ENCODE measurements at regions not wholly inside any gene's neighbourhood (a gene's known extent, or its start where the extent isn't known, plus 50 kb on each side); places are given as distances from the start of the nearest gene placed in this dataset.
"Not testable (repeated sequence)": the region's sequence is repeated elsewhere in the genome, so short reads cannot be mapped to it uniquely, and the experiment has no call there.

- DNase-seq, result no peak
Observed at GRCh38 chr5:89090037-89090436, 207.1 kb upstream of the MEF2C start.

DNA sequence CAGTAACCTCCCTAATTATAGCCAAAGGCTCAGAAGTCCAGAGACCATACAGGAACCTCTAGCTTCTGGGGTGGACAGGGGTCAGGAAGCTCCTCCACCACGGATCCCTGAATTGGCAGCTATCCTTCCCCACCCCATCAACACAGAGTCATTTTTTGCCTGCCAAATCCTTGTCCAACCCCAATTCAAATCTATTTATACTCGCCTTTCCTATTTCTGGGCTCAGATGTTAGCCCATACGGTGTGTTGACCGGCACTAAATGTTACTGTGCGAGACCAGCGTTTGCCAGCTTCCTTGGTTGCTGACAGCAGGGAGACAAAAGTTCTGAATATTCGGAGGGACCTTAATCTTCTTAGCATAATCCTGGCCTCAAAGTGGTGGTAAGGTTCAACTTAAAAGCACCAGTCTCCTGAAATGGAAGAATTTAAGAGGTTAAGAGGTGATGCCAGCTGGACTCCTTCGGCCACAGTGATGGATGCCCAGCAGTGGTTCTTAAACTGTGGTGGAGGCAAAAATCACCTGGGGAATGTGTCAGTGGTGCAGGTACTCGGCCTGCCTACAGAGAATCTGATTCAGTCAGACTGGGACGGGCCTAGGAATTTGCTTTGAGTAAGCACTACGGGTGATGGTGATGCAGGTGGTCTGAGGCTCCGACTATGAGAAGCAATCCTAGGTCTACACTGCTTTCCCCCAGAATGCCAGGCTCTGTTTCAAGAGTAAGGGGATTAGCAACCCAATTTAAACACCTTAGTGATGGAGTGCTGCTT lies 204.8 kb upstream of the MEF2C start:
- no peak for DNase-seq

GRCh38 chr5:89087128-89087527 lies 204.1 kb upstream of the MEF2C start:
- DNase-seq, result no peak

DNA sequence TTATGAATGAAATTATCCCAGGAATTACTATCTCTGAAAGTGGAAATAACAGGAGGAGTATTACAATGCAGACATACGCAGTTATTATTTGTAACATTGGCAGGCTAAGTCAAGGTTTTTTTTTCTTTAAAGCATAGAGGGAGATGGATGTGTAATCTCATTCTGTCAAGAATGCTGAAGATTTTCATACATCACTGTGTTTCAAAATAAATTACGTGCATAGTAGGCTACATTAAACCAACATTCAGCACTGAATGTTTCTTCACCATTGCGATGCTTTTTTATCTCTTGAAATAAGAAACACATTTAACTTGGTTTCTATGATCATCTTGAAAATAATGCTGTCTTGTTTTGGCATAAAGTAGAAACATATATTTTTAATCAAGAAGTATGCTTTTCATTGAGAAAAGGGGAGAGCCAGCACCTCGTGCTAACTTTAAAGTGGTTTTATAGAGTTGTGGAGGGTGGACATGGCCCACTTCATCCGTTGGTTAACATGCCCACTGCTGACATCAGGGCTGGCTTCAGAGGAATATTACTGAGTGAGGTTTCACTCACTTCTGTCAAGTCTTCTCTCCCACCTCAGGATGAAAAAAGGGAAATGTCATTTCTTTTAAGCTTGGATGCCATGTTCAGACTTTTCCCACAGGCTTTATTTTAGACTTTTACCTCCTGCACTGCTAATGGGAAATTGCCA lies 203.6 kb upstream of the MEF2C start:
- no peak for DNase-seq

GRCh38 chr5:89083791-89084190 lies 200.8 kb upstream of the MEF2C start:
- DNase-seq, result no peak

GRCh38 chr5:89081360-89081759 lies 198.4 kb upstream of the MEF2C start:
- no peak for DNase-seq

DNA sequence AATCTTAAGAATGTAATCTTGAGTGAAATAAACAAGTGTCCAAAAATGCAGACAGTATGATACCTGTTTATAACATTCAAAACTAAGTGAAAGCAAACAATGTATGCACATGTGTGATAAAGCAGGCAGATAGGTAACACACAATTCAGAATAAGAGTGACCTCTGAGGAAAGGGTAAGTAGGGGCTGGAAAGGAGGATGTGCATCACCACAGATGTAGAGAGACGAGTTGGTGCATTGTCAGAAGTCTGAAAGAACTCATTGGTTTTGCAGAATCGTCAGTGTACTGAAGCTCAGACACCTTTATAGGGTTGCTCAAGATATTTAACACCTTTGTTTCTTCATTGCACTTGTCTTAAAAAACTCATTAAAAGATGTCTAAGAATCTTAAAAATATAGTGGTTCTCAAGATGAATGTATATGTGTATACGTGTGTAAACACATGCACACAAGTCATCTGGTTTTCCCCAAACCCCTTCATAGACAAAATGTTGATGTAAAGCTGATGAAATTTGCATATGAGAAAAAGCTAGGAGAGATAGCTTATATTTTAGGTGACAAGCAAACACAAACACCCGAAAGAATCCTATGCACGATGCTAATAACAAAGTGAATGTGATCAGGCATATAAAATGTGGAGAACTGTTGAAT lies 197.6 kb upstream of the MEF2C start:
- DNase-seq, result no peak

DNA sequence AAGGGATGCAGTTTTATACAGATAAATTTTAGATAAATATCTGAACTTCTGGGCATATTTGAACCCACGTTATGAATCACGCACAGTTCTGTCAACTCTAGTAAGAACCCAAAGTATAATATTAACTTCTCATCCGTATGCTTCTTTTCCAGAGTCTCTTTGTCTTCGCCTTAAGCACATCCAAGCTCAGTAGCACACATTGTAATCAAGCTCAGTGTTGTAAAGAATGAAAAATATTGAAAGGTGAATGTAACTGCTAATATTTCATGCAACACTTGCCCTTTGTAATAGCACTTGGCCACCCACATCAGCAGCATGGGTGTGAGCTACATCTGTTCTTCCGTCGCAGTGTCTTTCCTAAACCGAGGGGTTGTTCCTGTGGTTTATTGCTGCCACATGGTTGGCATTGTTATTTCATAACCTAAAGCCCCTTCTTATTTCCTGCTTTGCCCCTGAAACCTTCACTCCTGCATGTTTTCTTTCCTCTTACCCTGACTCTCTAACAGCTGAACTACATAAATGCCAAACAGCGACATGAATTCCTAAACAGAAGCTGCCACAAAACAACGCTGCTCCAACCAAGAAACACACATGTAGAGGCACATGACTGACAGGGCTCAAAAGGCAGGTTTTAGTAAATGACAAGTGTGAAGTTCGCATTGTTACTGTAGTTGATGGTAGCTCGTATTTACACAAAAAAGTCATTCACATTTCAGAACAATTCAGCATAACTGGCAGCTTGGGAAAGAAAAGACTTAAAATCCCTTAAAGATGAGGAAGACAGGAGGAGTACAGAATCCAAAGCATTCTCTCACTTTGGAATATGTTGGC lies 190.1 kb upstream of the MEF2C start:
- no peak for DNase-seq

- no peak for DNase-seq
Observed at GRCh38 chr5:89071941-89072331, 189.0 kb upstream of the MEF2C start.

GRCh38 chr5:89071101-89071940 lies 188.3 kb upstream of the MEF2C start:
- no peak for DNase-seq

DNA sequence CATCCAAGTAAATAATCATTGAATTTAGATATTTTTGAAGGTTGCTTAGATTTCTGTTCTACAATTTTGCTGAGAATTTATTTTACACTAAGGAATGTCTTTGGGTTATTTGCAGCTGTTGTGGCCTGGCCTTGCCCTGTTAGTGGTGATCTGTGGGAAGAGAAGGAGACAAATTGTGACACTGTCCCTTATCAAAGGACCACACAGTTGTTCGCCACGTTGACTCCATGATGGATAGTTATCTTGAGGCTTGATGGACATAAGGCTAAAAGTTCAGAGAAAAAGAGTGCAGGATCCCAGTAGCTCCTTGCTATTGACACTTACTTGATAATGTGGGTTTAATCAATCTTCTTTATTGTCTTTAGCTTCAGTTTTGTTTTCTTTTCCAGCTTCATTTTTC lies 186.6 kb upstream of the MEF2C start:
- DNase-seq, result no peak

GRCh38 chr5:89067362-89067761 lies 184.4 kb upstream of the MEF2C start:
- no peak for DNase-seq

- DNase-seq, result no peak
Observed at GRCh38 chr5:89065919-89066318, 182.9 kb upstream of the MEF2C start.

DNA sequence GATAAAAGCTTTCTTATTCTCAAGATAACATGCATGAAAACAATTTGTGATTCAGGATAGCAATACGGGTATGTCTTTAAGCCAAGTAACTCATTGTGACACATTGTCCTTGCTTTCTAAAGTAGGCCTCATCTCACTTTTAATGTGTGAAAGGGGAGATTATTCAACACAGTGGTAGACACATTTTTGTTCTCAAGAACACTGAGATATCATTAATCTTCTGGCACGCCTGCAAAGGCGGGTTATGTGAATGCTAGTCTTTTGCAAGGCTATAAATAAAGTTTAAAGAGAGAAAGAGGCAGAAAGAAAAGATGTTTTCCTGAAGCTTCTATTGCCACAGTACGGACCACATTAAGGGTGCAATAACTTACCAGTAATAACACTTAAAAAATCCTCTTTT lies 181.8 kb upstream of the MEF2C start:
- DNase-seq, result no peak

- DNase-seq, result no peak
Observed at GRCh38 chr5:89064054-89064453, 181.1 kb upstream of the MEF2C start.

DNA sequence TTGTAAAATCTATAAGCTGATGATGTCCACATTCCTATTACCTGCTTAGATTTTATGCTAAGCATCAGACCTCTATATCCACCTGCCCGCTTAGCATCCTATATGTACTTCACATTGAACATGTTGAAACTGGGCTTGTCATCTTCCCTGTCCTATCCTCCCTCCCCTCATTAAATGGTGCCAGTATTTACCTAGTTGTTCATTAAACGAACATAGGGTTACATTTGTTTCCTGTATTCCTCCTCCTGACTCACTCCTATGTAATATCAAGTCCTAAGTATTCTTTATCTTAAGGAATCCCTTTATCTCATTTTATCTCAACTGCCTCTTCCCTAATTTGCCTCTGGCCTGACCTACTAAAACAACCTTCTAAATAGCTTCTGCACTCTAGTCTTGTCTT lies 177.8 kb upstream of the MEF2C start:
- no peak for DNase-seq

- no peak for DNase-seq
Observed at GRCh38 chr5:89059274-89059673, 176.3 kb upstream of the MEF2C start.

DNA sequence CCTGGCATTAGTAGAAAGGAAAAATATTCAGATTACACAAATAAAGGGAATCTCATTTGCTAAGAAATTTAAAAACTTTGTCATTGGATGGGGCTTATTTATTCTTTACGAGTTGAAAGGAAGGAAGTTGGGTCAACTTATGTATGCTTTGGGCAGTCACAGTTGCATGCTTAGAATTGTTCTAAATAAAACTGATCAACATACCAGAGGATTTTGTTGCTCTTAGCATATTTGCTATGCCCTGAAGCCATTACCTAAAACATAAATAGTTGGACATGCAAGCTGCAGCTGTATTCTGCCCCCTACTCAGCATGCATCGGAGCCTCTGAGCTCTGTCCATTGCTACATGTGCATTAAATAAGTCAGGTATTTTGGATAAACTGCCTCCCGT lies 172.7 kb upstream of the MEF2C start:
- no peak for DNase-seq

DNA sequence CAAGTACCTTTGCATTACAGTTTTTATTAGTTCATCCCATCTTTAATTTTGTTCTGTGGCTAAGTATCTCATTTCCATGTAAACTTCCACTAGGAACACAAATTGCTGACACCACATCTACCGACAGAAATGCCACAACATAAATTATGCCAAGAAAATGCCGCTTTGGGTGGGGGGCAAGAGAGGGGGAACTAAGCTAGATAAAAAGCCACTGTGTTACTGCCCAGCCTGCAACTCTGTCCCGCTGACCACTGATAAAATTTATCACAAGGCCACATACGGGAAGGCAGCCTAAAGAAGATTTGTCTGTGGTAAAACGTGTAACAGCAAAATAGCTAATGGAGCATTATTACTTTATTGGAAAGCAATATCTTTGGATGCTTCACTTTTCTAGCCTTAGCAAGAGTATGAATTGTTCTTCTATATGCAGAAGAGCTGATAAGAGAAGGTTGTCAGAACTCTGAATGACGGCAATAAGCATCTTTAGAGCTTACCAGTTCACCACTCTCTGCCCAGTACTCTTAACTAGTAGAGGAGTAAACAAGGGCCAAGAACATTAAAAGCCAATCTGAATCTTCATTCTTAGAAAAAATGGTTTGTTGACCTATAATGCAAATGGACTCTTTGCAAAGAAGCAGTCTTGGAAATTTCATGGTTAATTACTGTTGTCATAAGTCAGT lies 172.2 kb upstream of the MEF2C start:
- no peak for DNase-seq

- DNase-seq, result no peak
Observed at GRCh38 chr5:89053547-89053946, 170.6 kb upstream of the MEF2C start.

DNA sequence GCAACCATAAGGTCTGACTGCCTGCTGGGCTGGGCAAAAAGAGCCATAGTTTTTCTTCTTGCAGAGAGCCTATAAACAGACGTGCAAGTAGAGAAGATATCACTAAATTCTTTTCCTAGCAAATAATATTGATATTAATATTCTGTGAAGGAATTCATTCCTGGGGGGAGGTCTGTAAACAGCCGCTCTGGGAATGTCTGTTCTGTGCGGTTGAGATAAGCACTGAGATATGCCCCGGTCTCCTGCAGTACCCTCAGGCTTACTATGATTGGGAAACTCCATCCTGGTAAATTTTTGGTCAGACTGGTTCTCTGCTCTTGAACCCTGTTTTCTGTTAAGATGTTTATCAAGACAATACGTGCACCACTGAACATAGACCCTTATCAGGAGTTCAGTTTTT lies 167.1 kb upstream of the MEF2C start:
- DNase-seq, result not testable (repeated sequence)

DNA sequence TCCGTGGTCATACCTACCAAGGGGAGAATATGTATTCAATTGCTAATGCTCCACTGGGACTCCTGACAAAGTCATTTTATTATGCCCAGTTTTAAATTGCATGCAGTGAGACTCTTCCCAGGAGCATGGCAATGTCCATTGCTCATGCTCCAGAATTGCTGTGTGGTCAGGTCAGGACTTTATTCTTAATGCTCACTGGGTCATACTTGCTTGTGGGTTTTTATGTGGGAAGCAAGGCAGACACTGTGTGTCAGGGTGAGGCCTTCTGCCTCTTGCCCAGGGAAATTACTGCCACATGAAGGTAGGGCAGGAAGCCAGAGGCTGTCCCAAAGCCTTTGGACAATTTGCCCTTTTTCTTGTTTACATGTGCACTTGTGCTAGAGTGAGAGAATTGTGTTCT lies 164.6 kb upstream of the MEF2C start:
- no peak for DNase-seq

Data from stimulated activated naive CD4-positive, alpha-beta T cell treated with Interleukin-2 at 50 U/mL for 16 hours (primary cell).